GM06990 (cell line): ENCODE measurements at regions not wholly inside any gene's neighbourhood (a gene's known extent, or its start where the extent isn't known, plus 50 kb on each side); places are given as distances from the start of the nearest gene placed in this dataset.

ENCODE experiments used
- DNase-seq: peaks from one replicate; pipeline ENCODE4 v3.0.0-alpha.2; 2011; ENCODE audit not compliant: insufficient read length; ENCODE audit errors: extremely low read depth
- H3K27me3 ChIP-seq: replicated peaks from 2 replicates; pipeline ENCODE4 v1.6.0; 2011; ENCODE audit warnings: low read length; ENCODE audit not compliant: control insufficient read depth, insufficient read depth
- H3K36me3 ChIP-seq: 2 replicates; pipeline ENCODE4 v1.5.1; 2011; ENCODE audit warnings: low read length; ENCODE audit not compliant: control insufficient read depth, insufficient read depth
- H3K4me3 ChIP-seq: replicated peaks from 2 replicates; pipeline ENCODE4 v1.5.1; 2011; ENCODE audit warnings: low read depth, mild to moderate bottlenecking, control low read depth, low read length
- CTCF ChIP-seq: IDR thresholded peaks from 2 replicates; pipeline ENCODE4 v1.5.1; 2011; ENCODE audit warnings: low read length, control low read depth, mild to moderate bottlenecking, inconsistent platforms; ENCODE audit not compliant: insufficient read depth, poor library complexity, severe bottlenecking

- TF ChIP-seq CTCF: no peak
- Histone ChIP-seq H3K36me3 (no peaks in the 10 kb centered on the region), H3K27me3 (no peaks in the 10 kb centered on the region; the same call in 1 of the 2 replicates), H3K4me3 (no peak overlapping the region)
- no peak for DNase-seq
These were observed 77.3 kb upstream of the NLRP1 start for GRCh38 chr17:5661491-5662125.

DNA sequence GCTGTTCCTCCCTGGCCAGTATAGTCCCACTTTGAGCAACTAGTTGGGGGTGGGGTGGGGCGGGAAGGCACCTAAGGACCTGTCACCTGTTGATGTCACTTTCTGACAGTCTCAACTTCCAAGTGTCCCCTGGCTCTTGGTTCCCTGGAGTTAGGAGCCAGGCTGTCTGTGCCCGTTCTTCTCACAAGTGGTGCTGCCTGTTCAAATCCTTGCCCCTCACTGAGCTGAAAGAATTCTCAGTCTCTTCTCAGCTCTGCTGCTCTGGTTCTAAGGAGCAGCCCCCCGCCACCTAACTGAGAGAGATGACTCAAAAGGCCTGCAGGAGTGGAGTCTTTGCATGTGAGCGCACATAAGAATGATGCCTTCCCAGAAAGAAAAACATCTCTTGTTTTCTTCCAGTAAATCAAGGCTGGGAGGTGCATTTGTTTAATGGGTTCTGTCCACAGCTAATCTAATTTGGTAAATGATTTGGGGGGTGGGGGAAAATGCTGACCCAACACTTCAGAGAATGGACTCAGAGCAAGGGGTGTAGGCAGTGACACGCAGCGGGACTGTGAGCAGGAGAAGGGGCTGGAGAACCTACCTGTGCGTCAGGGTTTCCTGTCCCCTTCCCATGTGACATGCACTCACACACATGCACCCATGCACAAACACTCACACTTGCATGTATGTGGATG lies 78.2 kb upstream of the NLRP1 start:
- Histone ChIP-seq H3K4me3 (no peak overlapping the region), H3K36me3 (no peaks in the 10 kb centered on the region), H3K27me3 (no peaks in the 10 kb centered on the region; the same call in 1 of the 2 replicates)
- DNase-seq: no peak
- TF ChIP-seq CTCF: no peak

DNA sequence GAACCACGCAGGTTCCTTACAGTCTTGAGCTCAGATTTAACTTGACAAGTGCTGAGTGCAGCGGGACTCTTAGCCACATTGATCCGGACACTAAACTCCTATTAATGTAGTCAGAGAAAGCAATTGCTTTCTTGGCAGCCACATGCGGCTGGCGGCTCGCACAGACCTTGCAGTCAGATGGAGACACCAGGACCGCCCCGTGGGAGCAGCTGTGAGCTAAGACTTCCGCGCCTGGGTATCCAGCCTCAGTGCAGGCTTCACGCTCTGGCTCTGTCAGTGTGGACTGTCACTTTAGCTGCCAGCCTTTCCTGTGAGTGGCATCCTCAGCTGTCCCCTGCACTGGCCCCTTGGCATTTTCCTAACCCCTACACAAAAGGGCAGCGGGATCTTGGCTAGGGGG lies 80.9 kb upstream of the NLRP1 start:
- no peak for TF ChIP-seq CTCF
- Histone ChIP-seq H3K4me3 (no peak overlapping the region), H3K36me3 (no peaks in the 10 kb centered on the region), H3K27me3 (peaks cover 3% of the 10 kb centered on the region; the same call in 1 of the 2 replicates)
- DNase-seq: no peak

DNA sequence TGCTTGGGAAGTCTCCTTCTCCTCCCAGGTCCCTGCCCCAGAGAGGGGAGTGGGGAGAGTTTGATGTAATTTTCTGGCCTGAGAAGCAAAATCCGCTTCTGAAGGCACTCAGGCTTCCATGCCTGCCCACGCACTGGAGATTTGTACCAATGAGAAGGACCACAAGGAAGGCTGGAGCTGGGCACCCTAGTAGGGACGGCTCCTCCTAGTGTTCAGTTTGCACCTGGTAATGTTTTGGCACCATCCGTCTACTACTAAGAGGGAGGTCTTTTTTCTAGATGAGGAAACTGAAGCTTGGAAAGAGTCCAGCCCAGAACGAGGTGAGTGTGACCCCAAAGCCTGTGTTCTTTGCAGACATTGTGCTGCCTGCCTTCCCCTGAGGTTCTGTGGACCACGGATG lies 83.6 kb upstream of the NLRP1 start:
- DNase-seq: no peak
- peak; percentile 43 for TF ChIP-seq CTCF

DNA sequence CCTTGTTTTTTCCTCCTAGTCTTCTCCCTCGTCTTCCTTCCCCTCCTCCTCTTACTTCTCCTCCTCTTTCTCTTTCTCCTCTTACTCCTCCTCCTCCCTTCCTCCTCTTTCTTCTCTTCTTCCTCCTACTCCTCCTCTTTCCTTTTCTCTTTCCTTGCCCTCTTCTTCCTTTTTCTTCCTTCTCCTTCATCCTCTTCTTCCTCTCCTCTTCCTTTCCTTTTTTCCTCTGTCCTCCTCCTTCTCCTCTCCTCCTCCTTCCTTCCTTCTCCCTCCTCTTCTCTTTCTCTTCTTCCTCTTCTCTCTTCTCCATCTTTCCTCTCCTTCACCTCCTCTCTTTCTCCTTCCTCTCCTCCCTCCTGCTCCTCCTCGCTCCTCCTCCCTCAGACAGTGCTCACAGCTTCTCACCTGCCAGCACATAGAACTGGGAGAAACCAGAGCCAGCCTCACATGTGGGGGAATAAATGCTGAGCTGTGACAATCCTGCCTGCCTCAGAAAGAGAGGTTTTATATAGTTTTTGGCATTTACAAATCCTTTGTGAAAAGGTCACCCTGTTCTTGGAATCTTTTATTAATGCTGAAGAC lies 84.3 kb upstream of the NLRP1 start:
- H3K36me3 ChIP-seq: no peaks in the 10 kb centered on the region
- no peak for TF ChIP-seq CTCF
- peaks cover 3% of the 10 kb centered on the region; the same call in 1 of the 2 replicates for H3K27me3 ChIP-seq
- DNase-seq: no peak
- no peak overlapping the region for H3K4me3 ChIP-seq

More for the DNA sequence above, 83.6 kb upstream of the NLRP1 start:
- peaks cover 3% of the 10 kb centered on the region; the same call in 1 of the 2 replicates for H3K27me3 ChIP-seq
- H3K4me3 ChIP-seq: no peak overlapping the region
- H3K36me3 ChIP-seq: no peaks in the 10 kb centered on the region
